ENCODE measurements at regions not wholly inside any gene's neighbourhood (a gene's known extent, or its start where the extent isn't known, plus 50 kb on each side); places are given as distances from the start of the nearest gene placed in this dataset.
A peak's percentile ranks its signal among the peaks of the same experiment; 100 is the strongest.

GRCh38 chr1:91601554-91602376 is 101.1 kb downstream of the CDC7 start:
- Mint-ChIP-seq H3K27me3 (ENCODE audit: low read depth, unreplicated experiment) (peaks cover 2% of the 10 kb centered on the region), H3K4me1 (ENCODE audit: low read depth, unreplicated experiment) (peaks cover 8% of the 10 kb centered on the region), H3K36me3 (ENCODE audit: low read depth, unreplicated experiment) (no peaks in the 10 kb centered on the region), H3K27ac (ENCODE audit: unreplicated experiment) (no peak overlapping the region), H3K9me3 (ENCODE audit: unreplicated experiment) (peaks cover 2% of the 10 kb centered on the region), H3K4me3 (ENCODE audit: unreplicated experiment) (no peak overlapping the region)
- Histone ChIP-seq H3K79me2 (ENCODE audit: insufficient read depth, low read length) (no peaks in the 10 kb centered on the region), H3K4me3 (ENCODE audit: insufficient read depth, low read depth, low read length) (no peak overlapping the region), H4K20me1 (ENCODE audit: insufficient read depth, low read length) (no peaks in the 10 kb centered on the region), H3K27me3 (ENCODE audit: insufficient read depth, low read length) (no peaks in the 10 kb centered on the region), H3K4me1 (ENCODE audit: insufficient read depth, low read length) (no peaks in the 10 kb centered on the region), H2AFZ (ENCODE audit: low read depth, low read length) (no peak overlapping the region), H3K9me3 (ENCODE audit: insufficient read depth, low read depth, low read length) (no peaks in the 10 kb centered on the region), H3K4me2 (ENCODE audit: low read length) (no peak overlapping the region), H3K9ac (ENCODE audit: low read length) (no peak overlapping the region), H3K27ac (ENCODE audit: low read depth, low read length) (no peak overlapping the region), H3K36me3 (ENCODE audit: insufficient read depth, low read length) (no peaks in the 10 kb centered on the region)
- DNase-seq (ENCODE audit: low read depth) (no peak), FAIRE-seq (no peak)
- TF ChIP-seq CTCF (IDR thresholded peaks at IDR 0.05; ENCODE audit: insufficient read depth, low read depth, low read length) (no peak), EZH2 (IDR thresholded peaks at IDR 0.05; ENCODE audit: insufficient read depth, low read length) (no peak)

- Histone ChIP-seq H3K9me3 (ENCODE audit: insufficient read depth, low read depth, low read length) (no peaks in the 10 kb centered on the region), H2AFZ (ENCODE audit: low read depth, low read length) (no peak overlapping the region), H3K36me3 (ENCODE audit: insufficient read depth, low read length) (no peaks in the 10 kb centered on the region), H4K20me1 (ENCODE audit: insufficient read depth, low read length) (no peaks in the 10 kb centered on the region), H3K27ac (ENCODE audit: low read depth, low read length) (no peak overlapping the region), H3K4me1 (ENCODE audit: insufficient read depth, low read length) (no peaks in the 10 kb centered on the region), H3K4me2 (ENCODE audit: low read length) (no peak overlapping the region), H3K27me3 (ENCODE audit: insufficient read depth, low read length) (no peaks in the 10 kb centered on the region), H3K79me2 (ENCODE audit: insufficient read depth, low read length) (no peaks in the 10 kb centered on the region), H3K9ac (ENCODE audit: low read length) (no peak overlapping the region), H3K4me3 (ENCODE audit: insufficient read depth, low read depth, low read length) (no peak overlapping the region)
- peaks cover 6% of the 10 kb centered on the region for H3K9me3 Mint-ChIP-seq (ENCODE audit: unreplicated experiment)
- no peak for TF ChIP-seq EZH2 (IDR thresholded peaks at IDR 0.05; ENCODE audit: insufficient read depth, low read length)
- TF ChIP-seq CTCF (IDR thresholded peaks at IDR 0.05; ENCODE audit: insufficient read depth, low read depth, low read length), result no peak
- no peaks in the 10 kb centered on the region for H3K36me3 Mint-ChIP-seq (ENCODE audit: low read depth, unreplicated experiment)
- no peak for DNase-seq (ENCODE audit: low read depth)
- no peaks in the 10 kb centered on the region for H3K27me3 Mint-ChIP-seq (ENCODE audit: low read depth, unreplicated experiment)
- no peak overlapping the region for H3K4me3 Mint-ChIP-seq (ENCODE audit: unreplicated experiment)
- no peak for FAIRE-seq
- H3K27ac Mint-ChIP-seq (ENCODE audit: unreplicated experiment), result no peak overlapping the region
- peaks cover 10% of the 10 kb centered on the region for H3K4me1 Mint-ChIP-seq (ENCODE audit: low read depth, unreplicated experiment)
These were observed 102.8 kb downstream of the CDC7 start for GRCh38 chr1:91603409-91603808.

DNA sequence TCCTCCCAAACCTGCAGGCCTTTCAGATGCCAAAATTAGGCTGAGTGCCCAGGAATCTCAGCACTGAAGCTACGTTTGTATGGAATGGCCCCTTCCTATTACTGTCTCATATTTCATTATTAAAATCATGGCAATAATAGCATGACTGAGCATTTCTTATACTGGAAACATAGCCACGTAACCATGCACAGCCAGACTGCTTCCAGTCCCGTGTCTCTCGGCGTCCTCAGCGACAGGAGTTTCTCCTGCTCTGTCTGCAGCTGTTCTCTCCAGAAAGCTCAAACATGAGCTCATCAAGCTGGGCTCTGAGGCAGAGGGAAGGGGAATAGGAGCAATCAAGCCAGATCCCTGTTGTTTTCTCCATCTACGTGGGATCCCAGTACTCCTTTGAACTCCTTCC is 104.0 kb downstream of the CDC7 start:
- no peaks in the 10 kb centered on the region for H3K79me2 ChIP-seq (ENCODE audit: insufficient read depth, low read length)
- H3K9me3 ChIP-seq (ENCODE audit: insufficient read depth, low read depth, low read length), result no peaks in the 10 kb centered on the region
- no peaks in the 10 kb centered on the region for H3K27me3 ChIP-seq (ENCODE audit: insufficient read depth, low read length)
- H3K4me2 ChIP-seq (ENCODE audit: low read length), result no peak overlapping the region
- H3K27ac ChIP-seq (ENCODE audit: low read depth, low read length), result no peak overlapping the region
- no peak overlapping the region for H3K9ac ChIP-seq (ENCODE audit: low read length)
- H3K36me3 ChIP-seq (ENCODE audit: insufficient read depth, low read length), result no peaks in the 10 kb centered on the region
- H4K20me1 ChIP-seq (ENCODE audit: insufficient read depth, low read length), result no peaks in the 10 kb centered on the region
- no peak overlapping the region for H3K27ac Mint-ChIP-seq (ENCODE audit: unreplicated experiment)
- TF ChIP-seq CTCF (IDR thresholded peaks at IDR 0.05; ENCODE audit: insufficient read depth, low read depth, low read length) (no peak), EZH2 (IDR thresholded peaks at IDR 0.05; ENCODE audit: insufficient read depth, low read length) (no peak)
- no peak for FAIRE-seq
- peaks cover 20% of the 10 kb centered on the region for H3K4me1 Mint-ChIP-seq (ENCODE audit: low read depth, unreplicated experiment)
- no peak overlapping the region for H3K4me3 ChIP-seq (ENCODE audit: insufficient read depth, low read depth, low read length)
- DNase-seq (ENCODE audit: low read depth), result no peak
- no peak overlapping the region for H3K4me3 Mint-ChIP-seq (ENCODE audit: unreplicated experiment)
- no peaks in the 10 kb centered on the region for H3K36me3 Mint-ChIP-seq (ENCODE audit: low read depth, unreplicated experiment)
- H3K4me1 ChIP-seq (ENCODE audit: insufficient read depth, low read length), result no peaks in the 10 kb centered on the region
- peaks cover 8% of the 10 kb centered on the region for H3K9me3 Mint-ChIP-seq (ENCODE audit: unreplicated experiment)
- peak overlapping the region; percentile 1 for H2AFZ ChIP-seq (ENCODE audit: low read depth, low read length)
- no peaks in the 10 kb centered on the region for H3K27me3 Mint-ChIP-seq (ENCODE audit: low read depth, unreplicated experiment)

Data from astrocyte (in vitro differentiated cells and primary cell).